GM04503 (cell line): ENCODE measurements at regions not wholly inside any gene's neighbourhood (a gene's known extent, or its start where the extent isn't known, plus 50 kb on each side); places are given as distances from the start of the nearest gene placed in this dataset.
"Not testable (repeated sequence)": the region's sequence is repeated elsewhere in the genome, so short reads cannot be mapped to it uniquely, and the experiment has no call there.

Source experiments
- DNase-seq: peaks from one replicate; pipeline ENCODE4 v3.0.0-alpha.2; 2012; ENCODE audit warnings: low read depth

GRCh38 chr12:76292891-76293290, 55.3 kb downstream of the BBS10 start:
- not testable (repeated sequence) for DNase-seq

- DNase-seq = not testable (repeated sequence)
Observed at GRCh38 chr12:76292305-76292704, 55.9 kb downstream of the BBS10 start.

- DNase-seq = no peak
Observed at GRCh38 chr12:76290963-76291859, 57.0 kb downstream of the BBS10 start.

GRCh38 chr12:76288218-76288617, 60.0 kb downstream of the BBS10 start:
- no peak for DNase-seq

GRCh38 chr12:76284816-76285750, 63.1 kb downstream of the BBS10 start:
- no peak for DNase-seq

GRCh38 chr12:76282744-76283143, 65.5 kb downstream of the BBS10 start:
- DNase-seq = no peak

GRCh38 chr12:76277480-76277879, 70.7 kb downstream of the BBS10 start:
- DNase-seq = peak; percentile 41

GRCh38 chr12:76276499-76277151, 71.6 kb downstream of the BBS10 start:
- no peak for DNase-seq

GRCh38 chr12:76275511-76276093, 72.6 kb downstream of the BBS10 start:
- DNase-seq = no peak

- peak; percentile 26 for DNase-seq
Observed at GRCh38 chr12:76274420-76275083, 73.7 kb downstream of the BBS10 start.

GRCh38 chr12:76272287-76272686, 75.9 kb downstream of the BBS10 start:
- no peak for DNase-seq

- no peak for DNase-seq
Observed at GRCh38 chr12:76270657-76271358, 77.4 kb downstream of the BBS10 start.

- no peak for DNase-seq
Observed at GRCh38 chr12:76268267-76268666, 79.9 kb downstream of the BBS10 start.

GRCh38 chr12:76266797-76267196, 81.4 kb downstream of the BBS10 start:
- DNase-seq = peak; percentile 64

- DNase-seq = no peak
Observed at GRCh38 chr12:76265424-76266180, 82.6 kb downstream of the BBS10 start.

- DNase-seq = no peak
Observed at GRCh38 chr12:76264611-76265012, 83.6 kb downstream of the BBS10 start.

GRCh38 chr12:76263696-76264095, 84.5 kb downstream of the BBS10 start:
- no peak for DNase-seq

GRCh38 chr12:76260390-76260748, 87.8 kb downstream of the BBS10 start:
- DNase-seq = no peak

GRCh38 chr12:76259660-76260389, 88.4 kb downstream of the BBS10 start:
- DNase-seq = peak; percentile 48
